SU-DHL-6 (cell line): ENCODE measurements at regions not wholly inside any gene's neighbourhood (a gene's known extent, or its start where the extent isn't known, plus 50 kb on each side); places are given as distances from the start of the nearest gene placed in this dataset.

ENCODE experiments used
- H2AFZ ChIP-seq: fragments of 200-600 bp; sonication (generic); 2 replicates; pipeline ENCODE4 v1.6.1; 2014; ENCODE audit warnings: low read depth, mild to moderate bottlenecking, moderate library complexity, mixed read lengths, antibody characterized with exemption, low read length; ENCODE audit not compliant: severe bottlenecking
- H3F3A ChIP-seq: fragments of 200-600 bp; shearing (Covaris generic); 2 replicates; pipeline ENCODE4 v1.6.0; 2016; ENCODE audit warnings: antibody characterized with exemption, mild to moderate bottlenecking; ENCODE audit not compliant: insufficient read depth
- H3K27ac ChIP-seq: fragments of 200-600 bp; sonication (generic); 2 replicates; pipeline ENCODE4 v1.5.1; 2016; ENCODE audit warnings: low read depth, mild to moderate bottlenecking, low read length, moderate library complexity, mixed read lengths
- H3K27me3 ChIP-seq: fragments of 200-600 bp; sonication (generic), shearing (Covaris generic); 2 replicates; pipeline ENCODE4 v1.6.0; 2014; ENCODE audit warnings: mild to moderate bottlenecking, low read length
- H3K36me3 ChIP-seq: fragments of 200-600 bp; sonication (generic); 2 replicates; pipeline ENCODE4 v1.6.1; 2014; ENCODE audit warnings: mild to moderate bottlenecking, low read length, mixed read lengths
- H3K4me2 ChIP-seq: fragments of 300-600, 200-600 bp; shearing (Covaris generic), sonication (generic); 2 replicates; pipeline ENCODE4 v1.6.0; 2014; ENCODE audit warnings: low read length, low read depth, mild to moderate bottlenecking; ENCODE audit not compliant: poor library complexity, severe bottlenecking
- H3K4me3 ChIP-seq: fragments of 200-600 bp; sonication (generic); 2 replicates; pipeline ENCODE4 v1.5.1; 2014; ENCODE audit warnings: antibody characterized with exemption, low read length, mild to moderate bottlenecking, mixed read lengths; ENCODE audit not compliant: insufficient read depth, poor library complexity, severe bottlenecking
- H3K79me2 ChIP-seq: fragments of 200-600 bp; sonication (generic); 2 replicates; pipeline ENCODE4 v1.6.1; 2014; ENCODE audit warnings: mild to moderate bottlenecking, low read length, moderate library complexity; ENCODE audit not compliant: insufficient read depth
- H3K9ac ChIP-seq: fragments of 200-600 bp; sonication (generic); 2 replicates; pipeline ENCODE4 v1.7.0; 2014; ENCODE audit warnings: mild to moderate bottlenecking, low read length
- H3K9me2 ChIP-seq: fragments of 200-600 bp; sonication (generic); replicated peaks from 2 replicates; pipeline ENCODE4 v1.6.1; 2014; ENCODE audit warnings: low read length; ENCODE audit not compliant: insufficient read depth
- H3K9me3 ChIP-seq: fragments of 200-600 bp; sonication (generic); 2 replicates; pipeline ENCODE4 v1.6.1; 2014; ENCODE audit warnings: low read length, mixed read lengths; ENCODE audit not compliant: insufficient read depth
- H4K20me1 ChIP-seq: fragments of 200-600 bp; sonication (generic); 2 replicates; pipeline ENCODE4 v1.6.1; 2014; ENCODE audit warnings: low read depth, mild to moderate bottlenecking, antibody characterized with exemption, low read length, moderate library complexity, mixed read lengths
- EZH2phosphoT487 ChIP-seq: fragments of 200-600 bp; sonication (generic), shearing (Covaris generic); conservative IDR thresholded peaks from 2 replicates; pipeline ENCODE4 v1.6.1; 2018; ENCODE audit warnings: mild to moderate bottlenecking, antibody characterized with exemption, low read length, moderate library complexity, mixed read lengths
- TF ChIP-seq, protein P1 (sequence below): fragments of 200-600 bp; sonication (generic); IDR thresholded peaks from one replicate; pipeline ENCODE4 v1.5.1; 2017; ENCODE audit warnings: antibody characterized with exemption, mild to moderate bottlenecking, low read length, moderate library complexity; ENCODE audit not compliant: insufficient read depth, poor library complexity, severe bottlenecking

DNA sequence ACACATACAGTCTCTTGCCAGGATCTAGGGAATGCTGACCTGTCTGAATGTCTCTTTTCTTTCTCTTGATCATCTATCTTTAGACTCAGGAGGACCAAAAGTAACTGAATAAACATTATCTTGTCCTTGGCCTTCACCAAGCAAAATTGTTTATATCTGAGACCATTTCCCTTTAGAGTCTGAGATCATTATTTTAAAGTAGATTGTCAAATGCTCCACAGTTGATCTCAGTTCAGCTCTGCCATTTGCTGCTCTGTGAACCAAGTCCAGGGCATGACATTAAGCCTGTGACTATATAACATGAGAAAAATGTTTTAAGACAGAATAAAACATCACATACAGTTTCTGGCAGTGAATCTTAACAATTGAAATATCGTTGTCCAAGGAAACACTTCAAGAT is 148.3 kb upstream of the NRSN1 start:
- no peak overlapping the region for H3K4me3 ChIP-seq
- H3K9me3 ChIP-seq = no peaks in the 10 kb centered on the region
- H2AFZ ChIP-seq = no peak overlapping the region
- H3K36me3 ChIP-seq = no peaks in the 10 kb centered on the region
- no peak overlapping the region for H3K27ac ChIP-seq
- no peak overlapping the region for H3K9ac ChIP-seq
- H3K79me2 ChIP-seq = no peaks in the 10 kb centered on the region
- no peaks in the 10 kb centered on the region for H3K9me2 ChIP-seq
- H3K27me3 ChIP-seq = no peaks in the 10 kb centered on the region
- H3F3A ChIP-seq = no peaks in the 10 kb centered on the region
- H4K20me1 ChIP-seq = no peaks in the 10 kb centered on the region
- H3K4me2 ChIP-seq = no peak overlapping the region
- TF ChIP-seq, protein P1, sequence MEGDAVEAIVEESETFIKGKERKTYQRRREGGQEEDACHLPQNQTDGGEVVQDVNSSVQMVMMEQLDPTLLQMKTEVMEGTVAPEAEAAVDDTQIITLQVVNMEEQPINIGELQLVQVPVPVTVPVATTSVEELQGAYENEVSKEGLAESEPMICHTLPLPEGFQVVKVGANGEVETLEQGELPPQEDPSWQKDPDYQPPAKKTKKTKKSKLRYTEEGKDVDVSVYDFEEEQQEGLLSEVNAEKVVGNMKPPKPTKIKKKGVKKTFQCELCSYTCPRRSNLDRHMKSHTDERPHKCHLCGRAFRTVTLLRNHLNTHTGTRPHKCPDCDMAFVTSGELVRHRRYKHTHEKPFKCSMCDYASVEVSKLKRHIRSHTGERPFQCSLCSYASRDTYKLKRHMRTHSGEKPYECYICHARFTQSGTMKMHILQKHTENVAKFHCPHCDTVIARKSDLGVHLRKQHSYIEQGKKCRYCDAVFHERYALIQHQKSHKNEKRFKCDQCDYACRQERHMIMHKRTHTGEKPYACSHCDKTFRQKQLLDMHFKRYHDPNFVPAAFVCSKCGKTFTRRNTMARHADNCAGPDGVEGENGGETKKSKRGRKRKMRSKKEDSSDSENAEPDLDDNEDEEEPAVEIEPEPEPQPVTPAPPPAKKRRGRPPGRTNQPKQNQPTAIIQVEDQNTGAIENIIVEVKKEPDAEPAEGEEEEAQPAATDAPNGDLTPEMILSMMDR = no peak
- no peak for TF ChIP-seq EZH2phosphoT487

DNA sequence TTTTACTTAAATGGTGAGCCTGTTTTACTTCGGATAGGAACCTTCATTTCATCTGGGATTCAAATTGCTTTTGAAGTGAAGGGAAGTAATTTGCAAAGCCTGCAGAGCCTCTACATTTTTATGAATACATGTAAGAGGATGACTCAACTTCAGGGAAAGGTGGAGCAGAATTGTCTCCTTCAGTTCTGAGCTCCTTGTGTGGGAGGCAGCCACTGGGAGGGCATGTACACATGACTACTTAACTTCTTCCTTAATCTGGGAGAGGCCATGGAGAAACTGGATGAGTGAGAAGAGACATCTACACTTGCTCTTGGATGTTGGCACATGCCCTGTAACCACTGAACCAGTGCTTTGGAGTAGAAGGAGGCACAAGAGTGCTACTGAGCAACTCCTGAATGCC is 145.1 kb upstream of the NRSN1 start:
- H4K20me1 ChIP-seq = no peaks in the 10 kb centered on the region
- H3K27ac ChIP-seq = no peak overlapping the region
- no peaks in the 10 kb centered on the region for H3K27me3 ChIP-seq
- no peaks in the 10 kb centered on the region for H3K79me2 ChIP-seq
- no peak overlapping the region for H2AFZ ChIP-seq
- H3K4me2 ChIP-seq = no peak overlapping the region
- H3K9ac ChIP-seq = no peak overlapping the region
- H3K9me2 ChIP-seq = no peaks in the 10 kb centered on the region
- H3K9me3 ChIP-seq = no peaks in the 10 kb centered on the region
- no peaks in the 10 kb centered on the region for H3F3A ChIP-seq
- TF ChIP-seq EZH2phosphoT487 = no peak
- TF ChIP-seq, protein P1 = no peak
- H3K4me3 ChIP-seq = no peak overlapping the region
- H3K36me3 ChIP-seq = no peaks in the 10 kb centered on the region

DNA sequence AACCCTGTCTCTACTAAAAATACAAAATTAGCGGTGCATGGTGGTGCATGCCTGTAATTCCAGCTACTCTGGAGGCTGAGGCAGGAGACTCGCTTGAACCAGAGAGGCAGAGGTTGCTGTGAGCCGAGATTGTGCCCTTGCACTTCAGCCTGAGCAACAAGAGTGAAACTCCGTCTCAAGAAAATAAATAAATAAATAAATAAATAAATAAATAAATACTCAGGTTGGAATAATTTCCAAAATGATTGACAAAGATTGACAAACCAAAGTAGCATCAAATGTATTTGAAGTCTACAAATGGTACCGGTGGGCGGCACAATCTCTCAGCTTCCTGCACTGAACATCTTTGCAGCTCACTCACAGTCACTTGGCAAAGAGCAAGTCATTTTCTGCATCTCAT is 144.1 kb upstream of the NRSN1 start:
- no peak for TF ChIP-seq EZH2phosphoT487
- TF ChIP-seq, protein P1 = no peak
- Histone ChIP-seq H3K27me3 (no peaks in the 10 kb centered on the region), H3K27ac (no peak overlapping the region), H4K20me1 (no peaks in the 10 kb centered on the region), H3K4me2 (no peak overlapping the region), H3K36me3 (no peaks in the 10 kb centered on the region), H3K9ac (no peak overlapping the region), H3F3A (no peaks in the 10 kb centered on the region), H3K79me2 (no peaks in the 10 kb centered on the region), H2AFZ (no peak overlapping the region), H3K9me2 (no peaks in the 10 kb centered on the region), H3K9me3 (no peaks in the 10 kb centered on the region), H3K4me3 (no peak overlapping the region)

DNA sequence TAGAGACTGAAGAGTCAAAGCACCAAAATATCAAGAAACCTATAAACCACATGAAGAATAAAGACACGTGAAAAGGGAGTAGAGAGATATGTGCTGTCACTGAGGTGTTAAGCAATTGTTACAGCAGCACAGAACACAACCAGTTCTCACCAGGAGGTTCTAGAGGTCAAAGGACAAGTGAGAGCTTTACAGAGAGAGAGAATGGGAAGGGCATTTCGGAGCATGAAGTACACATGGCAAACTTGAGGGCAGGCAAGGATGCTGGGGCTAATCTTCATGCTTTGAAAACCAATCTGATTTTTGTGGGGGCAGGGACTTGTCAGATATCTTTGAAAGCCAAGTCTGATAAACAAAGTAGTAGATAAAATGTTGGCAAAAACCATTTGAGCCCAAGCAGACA is 142.3 kb upstream of the NRSN1 start:
- H3K27ac ChIP-seq = no peak overlapping the region
- no peaks in the 10 kb centered on the region for H3K79me2 ChIP-seq
- no peak overlapping the region for H3K4me3 ChIP-seq
- H3K36me3 ChIP-seq = no peaks in the 10 kb centered on the region
- no peak for TF ChIP-seq EZH2phosphoT487
- TF ChIP-seq, protein P1 = no peak
- no peak overlapping the region for H2AFZ ChIP-seq
- no peak overlapping the region for H3K4me2 ChIP-seq
- H3K9me3 ChIP-seq = no peaks in the 10 kb centered on the region
- H3F3A ChIP-seq = no peaks in the 10 kb centered on the region
- H3K9me2 ChIP-seq = no peaks in the 10 kb centered on the region
- no peak overlapping the region for H3K9ac ChIP-seq
- no peaks in the 10 kb centered on the region for H3K27me3 ChIP-seq
- no peaks in the 10 kb centered on the region for H4K20me1 ChIP-seq
